ENCODE measurements at regions not wholly inside any gene's neighbourhood (a gene's known extent, or its start where the extent isn't known, plus 50 kb on each side); places are given as distances from the start of the nearest gene placed in this dataset.

DNA sequence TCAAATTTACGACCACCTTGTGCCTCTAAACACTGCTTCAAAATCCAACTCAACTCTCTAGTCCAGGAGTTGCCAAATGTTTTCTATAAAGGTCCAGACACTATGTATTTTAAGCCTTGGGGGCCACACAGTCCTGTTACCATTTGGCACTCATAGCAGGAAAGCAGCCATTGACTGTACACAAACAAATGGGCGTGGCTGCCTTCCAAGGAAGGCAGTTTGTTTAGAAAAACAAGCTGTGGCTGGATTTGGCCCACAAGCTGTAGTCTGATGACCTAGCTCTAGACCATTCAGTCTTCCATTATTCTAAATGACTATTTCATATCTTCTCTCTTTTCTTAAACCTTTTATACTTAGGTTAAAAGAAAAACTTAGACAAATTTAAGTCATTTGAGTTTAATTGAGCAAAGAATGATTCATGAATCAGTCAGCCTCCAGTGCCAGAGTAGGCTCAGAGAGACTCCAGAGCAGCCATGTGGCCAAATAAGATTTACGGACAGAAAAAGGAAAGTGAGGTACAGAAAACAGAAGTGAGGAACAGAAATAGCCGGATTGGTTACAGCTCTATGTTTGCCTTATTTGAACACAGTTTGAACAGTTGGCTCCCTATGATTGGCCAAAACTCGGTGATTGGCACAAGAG is 825.8 kb upstream of the LCORL start:
- no peaks in the 10 kb centered on the region for H3K4me1 ChIP-seq
- intact Hi-C loops (cut with DNase I; ENCODE audit: low total_unique reads), result no loop called here
- H3K36me3 ChIP-seq, result no peaks in the 10 kb centered on the region
- no peak for DNase-seq
- H3K9me3 ChIP-seq, result peaks cover 0 to 17% (median 11%) of the 10 kb centered on the region in 8 donors
- WGBS, 5 donors, result 65 to 80% (median 72%) methylated on average over 5 of the region's 5 CpGs
- TF ChIP-seq, protein P1, sequence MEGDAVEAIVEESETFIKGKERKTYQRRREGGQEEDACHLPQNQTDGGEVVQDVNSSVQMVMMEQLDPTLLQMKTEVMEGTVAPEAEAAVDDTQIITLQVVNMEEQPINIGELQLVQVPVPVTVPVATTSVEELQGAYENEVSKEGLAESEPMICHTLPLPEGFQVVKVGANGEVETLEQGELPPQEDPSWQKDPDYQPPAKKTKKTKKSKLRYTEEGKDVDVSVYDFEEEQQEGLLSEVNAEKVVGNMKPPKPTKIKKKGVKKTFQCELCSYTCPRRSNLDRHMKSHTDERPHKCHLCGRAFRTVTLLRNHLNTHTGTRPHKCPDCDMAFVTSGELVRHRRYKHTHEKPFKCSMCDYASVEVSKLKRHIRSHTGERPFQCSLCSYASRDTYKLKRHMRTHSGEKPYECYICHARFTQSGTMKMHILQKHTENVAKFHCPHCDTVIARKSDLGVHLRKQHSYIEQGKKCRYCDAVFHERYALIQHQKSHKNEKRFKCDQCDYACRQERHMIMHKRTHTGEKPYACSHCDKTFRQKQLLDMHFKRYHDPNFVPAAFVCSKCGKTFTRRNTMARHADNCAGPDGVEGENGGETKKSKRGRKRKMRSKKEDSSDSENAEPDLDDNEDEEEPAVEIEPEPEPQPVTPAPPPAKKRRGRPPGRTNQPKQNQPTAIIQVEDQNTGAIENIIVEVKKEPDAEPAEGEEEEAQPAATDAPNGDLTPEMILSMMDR (IDR thresholded peaks at IDR 0.05 in 8 of 11, conservative IDR thresholded peaks at IDR 0.05 in 3 of 11), result no peak
- TF ChIP-seq POLR2AphosphoS5 (IDR thresholded peaks at IDR 0.05), result no peak
- no peak for TF ChIP-seq POLR2A (IDR thresholded peaks at IDR 0.05)
- no peak overlapping the region for H3K27ac ChIP-seq
- H3K27me3 ChIP-seq (replicated peaks in 1 of 7), result no peaks in the 10 kb centered on the region
- no peak overlapping the region for H3K4me3 ChIP-seq

DNA sequence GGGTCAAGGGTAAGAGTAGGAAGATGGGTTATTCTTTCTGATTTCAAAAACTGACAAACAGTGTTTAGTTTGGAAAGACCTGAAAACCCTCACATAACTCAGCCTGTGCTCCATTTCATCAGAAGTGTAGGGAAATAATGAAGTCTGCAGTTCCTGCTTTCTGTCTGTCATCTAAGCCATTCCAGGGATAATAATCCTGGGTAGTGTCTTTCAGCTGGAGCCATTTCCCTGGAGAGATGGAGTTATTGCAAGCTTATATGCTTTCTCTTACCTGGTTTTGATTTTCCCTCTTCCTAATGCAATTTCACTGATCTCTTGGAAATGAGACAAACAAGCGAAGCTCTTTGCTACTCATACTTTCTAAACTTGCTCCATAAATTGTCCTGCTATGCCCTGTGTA is 824.8 kb upstream of the LCORL start:
- no peak for TF ChIP-seq POLR2A (IDR thresholded peaks at IDR 0.05)
- TF ChIP-seq POLR2AphosphoS5 (IDR thresholded peaks at IDR 0.05), result no peak
- TF ChIP-seq, protein P1 (IDR thresholded peaks at IDR 0.05 in 8 of 11, conservative IDR thresholded peaks at IDR 0.05 in 3 of 11), result no peak
- no peak for DNase-seq
- H3K27me3 ChIP-seq (replicated peaks in 1 of 7), result no peaks in the 10 kb centered on the region
- H3K4me1 ChIP-seq, result no peaks in the 10 kb centered on the region
- intact Hi-C loops (cut with DNase I; ENCODE audit: low total_unique reads), result no loop called here
- H3K9me3 ChIP-seq, result peaks cover 0 to 19% (median 14%) of the 10 kb centered on the region in 8 donors
- no peak overlapping the region for H3K4me3 ChIP-seq
- no peak overlapping the region for H3K27ac ChIP-seq
- WGBS, 5 donors, result 79 to 95% (median 88%) methylated on average over 1 of the region's 1 CpG
- H3K36me3 ChIP-seq, result no peaks in the 10 kb centered on the region

DNA sequence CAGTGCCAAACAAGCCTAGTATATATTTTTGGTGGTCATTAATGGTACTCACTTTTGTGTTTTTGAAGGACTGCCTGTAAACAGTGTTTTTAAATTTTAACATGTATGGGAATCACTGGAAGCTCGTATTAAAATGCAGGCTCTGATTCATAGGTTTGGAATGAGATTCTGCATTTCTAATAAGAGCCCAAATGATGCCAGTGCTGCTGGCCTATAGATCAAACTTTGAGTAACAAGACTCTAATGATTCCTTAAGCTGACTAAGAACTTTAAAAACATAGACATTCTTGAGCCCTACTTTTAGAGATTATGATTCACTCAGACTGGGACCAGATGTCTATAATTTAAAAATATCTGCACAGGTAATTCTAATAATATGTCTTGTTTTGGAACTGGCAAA is 823.2 kb upstream of the LCORL start:
- Histone ChIP-seq H3K27ac (no peak overlapping the region), H3K27me3 (replicated peaks in 1 of 7) (no peaks in the 10 kb centered on the region), H3K36me3 (no peaks in the 10 kb centered on the region), H3K4me1 (no peaks in the 10 kb centered on the region), H3K9me3 (peaks cover 0 to 19% (median 14%) of the 10 kb centered on the region in 8 donors), H3K4me3 (no peak overlapping the region)
- no peak for DNase-seq
- TF ChIP-seq POLR2AphosphoS5 (IDR thresholded peaks at IDR 0.05) (no peak), POLR2A (IDR thresholded peaks at IDR 0.05) (no peak)
- TF ChIP-seq, protein P1 (IDR thresholded peaks at IDR 0.05 in 8 of 11, conservative IDR thresholded peaks at IDR 0.05 in 3 of 11), result no peak
- WGBS, 5 donors, result 63 to 89% (median 77%) methylated on average over 1 of the region's 1 CpG
- intact Hi-C loops (cut with DNase I; ENCODE audit: low total_unique reads), result no loop called here

DNA sequence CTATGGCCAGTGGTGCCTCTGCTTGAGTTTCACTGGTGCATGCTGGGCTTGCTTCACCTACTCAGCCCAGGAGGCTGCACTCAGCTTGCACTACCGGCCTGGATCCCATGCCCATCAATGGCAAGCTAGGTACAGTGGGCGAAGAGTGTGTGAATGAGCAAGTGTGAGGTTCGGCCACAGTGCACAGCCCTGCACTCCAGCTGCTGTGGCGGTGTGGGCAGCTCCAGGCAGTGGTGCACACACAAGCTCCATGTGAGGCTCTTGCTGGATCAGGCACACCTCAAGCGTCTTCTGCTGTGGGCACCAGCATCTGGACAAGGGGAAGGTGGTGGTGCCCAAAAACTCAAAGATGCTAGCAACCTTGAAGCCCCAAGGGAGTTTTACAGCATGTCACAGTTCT is 820.9 kb upstream of the LCORL start:
- H3K4me1 ChIP-seq, result no peaks in the 10 kb centered on the region
- intact Hi-C loops (cut with DNase I; ENCODE audit: low total_unique reads), result no loop called here
- 69 to 97% (median 87%) methylated on average over 4 to 5 of the region's 5 CpGs for WGBS, 5 donors
- H3K27ac ChIP-seq, result no peak overlapping the region
- peaks cover 0 to 19% (median 14%) of the 10 kb centered on the region in 8 donors for H3K9me3 ChIP-seq
- no peak overlapping the region for H3K4me3 ChIP-seq
- H3K36me3 ChIP-seq, result no peaks in the 10 kb centered on the region
- TF ChIP-seq, protein P1 (IDR thresholded peaks at IDR 0.05 in 8 of 11, conservative IDR thresholded peaks at IDR 0.05 in 3 of 11), result no peak
- TF ChIP-seq POLR2A (IDR thresholded peaks at IDR 0.05) (no peak), POLR2AphosphoS5 (IDR thresholded peaks at IDR 0.05) (no peak)
- no peaks in the 10 kb centered on the region for H3K27me3 ChIP-seq (replicated peaks in 1 of 7)
- no peak for DNase-seq
